Transverse colon (tissue), 4 donors: ENCODE measurements at regions not wholly inside any gene's neighbourhood (a gene's known extent, or its start where the extent isn't known, plus 50 kb on each side); places are given as distances from the start of the nearest gene placed in this dataset.

Source experiments
- DNase-seq: peaks from one replicate; pipeline ENCODE4 v3.0.0-alpha.2; 2019
- H3K27ac ChIP-seq, 4 donors: fragments of 200-600 bp; sonication (generic); 2 replicates each; pipeline ENCODE4 v1.5.1; 2016 to 2018; ENCODE audit warnings: inconsistent platforms in 4 of 4
- H3K27me3 ChIP-seq: fragments of 200-600 bp; sonication (generic); 2 replicates; pipeline ENCODE4 v1.5.1; 2017; ENCODE audit warnings: inconsistent platforms
- H3K36me3 ChIP-seq, 4 donors: fragments of 200-600 bp; sonication (generic); 2 replicates each; pipeline ENCODE4 v1.5.1; 2017 to 2019; ENCODE audit warnings: inconsistent platforms in 4 of 4
- H3K4me1 ChIP-seq, 4 donors: fragments of 200-600 bp; sonication (generic); 2 replicates each; pipeline ENCODE4 v1.5.1; 2017 to 2020; ENCODE audit warnings: inconsistent platforms in 4 of 4
- H3K4me3 ChIP-seq, 4 donors: fragments of 200-600 bp; sonication (generic); 1 replicate in 1 of 4; 2 replicates in 3 of 4; pipeline versions ENCODE4 v1.5.1 to v1.6.1; 2017 to 2019; ENCODE audit warnings: inconsistent platforms in 4 of 4
- H3K9me3 ChIP-seq, 2 donors: fragments of 200-600 bp; sonication (generic); 2 replicates each; pipeline ENCODE4 v1.5.1; 2017 to 2019; ENCODE audit warnings: inconsistent platforms in 2 of 2
- CTCF ChIP-seq, 5 experiments: fragments of 200-600 bp in 3 of 5; fragments of 450-650 bp in 2 of 5; sonication (generic) in 3 of 5; IDR thresholded peaks; 1 replicate in 2 of 5; 2 replicates in 3 of 5; pipeline ENCODE4 v1.5.1; 2016 to 2017; ENCODE audit warnings: antibody characterized with exemption in 5 of 5, inconsistent platforms in 3 of 5, mild to moderate bottlenecking in 2 of 5, moderate library complexity in 1 of 5
- EP300 ChIP-seq: sonication (generic); formaldehyde crosslinking; IDR thresholded peaks from one replicate; pipeline ENCODE4 v1.6.1; 2017; ENCODE audit warnings: antibody characterized with exemption, low read depth
- POLR2A ChIP-seq: fragments of 450-650 bp; IDR thresholded peaks from one replicate; pipeline ENCODE4 v1.6.1; 2016; ENCODE audit warnings: antibody characterized with exemption, mild to moderate bottlenecking, moderate library complexity
- POLR2AphosphoS5 ChIP-seq, 3 donors: sonication (generic); formaldehyde crosslinking; IDR thresholded peaks; one replicate each; pipeline ENCODE4 v1.6.1; 2016; ENCODE audit warnings: antibody characterized with exemption in 3 of 3
- WGBS, 2 donors: methylation state at CpG; one replicate each; pipeline ENCODE4 v1.1.5; 2018; ENCODE audit warnings: low coverage in 1 of 2; 5-methylcytosine and 5-hydroxymethylcytosine counted together
- in situ Hi-C, 4 donors: fragments of 200-750 bp; cut with MboI; loops; one replicate each; pipeline versions ENCODE4 v1.15.0 to v1.15.1; 2017; ENCODE audit warnings: low sequenced_read_pairs in 3 of 4, low pct_ligation_motif_present in 1 of 4, low pct_unique_long_range_greater_than_20kb in 1 of 4
- intact Hi-C: fragments of 100-400 bp; cut with DNase I; formaldehyde crosslinking; loops from one replicate; pipeline ENCODE4 v1.15.1; 2023; ENCODE audit warnings: low total_unique reads

DNA sequence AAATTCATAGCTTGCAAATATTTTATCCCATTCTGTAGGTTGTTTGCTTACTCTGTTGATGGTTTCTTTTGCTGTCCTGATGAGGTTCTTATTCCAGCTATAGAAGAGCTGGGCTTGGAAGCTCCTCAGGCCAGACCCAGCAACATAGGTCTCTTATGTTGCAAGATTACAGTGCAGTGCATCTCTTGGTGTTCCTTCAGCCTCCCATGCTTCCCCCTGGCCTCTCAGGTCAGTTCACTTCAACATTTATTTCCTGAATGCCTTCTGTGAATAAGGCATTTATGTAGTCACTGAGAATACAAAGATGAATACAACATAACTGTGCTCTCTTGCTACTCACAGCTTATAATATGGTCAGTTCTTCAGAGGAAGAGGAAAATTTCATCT, 179.0 kb upstream of the SLC39A10 start:
- Histone ChIP-seq H3K4me3 (no peak overlapping the region), H3K27me3 (no peaks in the 10 kb centered on the region), H3K36me3 (no peaks in the 10 kb centered on the region), H3K4me1 (no peaks in the 10 kb centered on the region), H3K9me3 (no peaks in the 10 kb centered on the region), H3K27ac (no peak overlapping the region)
- no peak for DNase-seq
- in situ Hi-C loops, result no loop called here
- intact Hi-C loops, result no loop called here
- TF ChIP-seq POLR2AphosphoS5 (IDR thresholded peaks at IDR 0.05) (no peak), EP300 (no peak), POLR2A (no peak), CTCF (IDR thresholded peaks at IDR 0.05) (no peak)

DNA sequence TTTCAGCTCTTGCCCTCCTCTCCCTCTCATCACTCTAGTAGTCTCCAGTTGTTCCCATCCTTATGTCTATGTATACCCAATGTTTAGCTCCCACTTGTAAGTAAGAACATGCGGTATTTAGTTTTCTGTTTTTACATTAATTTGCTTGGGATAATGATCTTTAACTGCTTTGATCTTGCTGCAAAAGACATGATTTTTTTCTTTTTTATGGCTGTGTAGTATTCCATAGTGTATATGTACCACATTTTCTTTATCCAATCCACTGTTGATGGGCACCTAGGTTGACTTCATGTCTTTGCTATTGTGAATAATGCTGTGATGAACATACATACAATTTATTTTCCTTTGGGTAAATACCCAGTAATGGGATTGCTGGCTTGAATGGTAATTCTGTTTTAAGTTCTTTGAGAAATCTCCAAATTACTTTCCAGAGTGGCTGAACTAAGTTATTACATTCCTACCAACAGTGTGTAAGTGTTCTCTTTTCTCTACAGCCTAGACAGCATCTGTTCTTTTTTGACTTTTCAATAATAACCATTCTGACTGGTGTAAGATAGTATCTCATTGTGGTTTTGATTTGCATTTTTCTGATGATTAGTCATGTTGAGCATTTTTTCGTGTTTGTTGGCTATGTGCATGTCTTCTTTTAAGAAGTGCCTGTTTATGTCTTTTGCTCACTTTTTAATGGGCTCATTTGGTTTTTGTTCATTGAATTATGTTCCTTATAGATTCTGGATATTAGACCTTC, 179.6 kb upstream of the SLC39A10 start:
- Histone ChIP-seq H3K4me3 (no peak overlapping the region), H3K36me3 (no peaks in the 10 kb centered on the region), H3K9me3 (no peaks in the 10 kb centered on the region), H3K27me3 (no peaks in the 10 kb centered on the region), H3K4me1 (no peaks in the 10 kb centered on the region), H3K27ac (no peak overlapping the region)
- intact Hi-C loops (no loop called here), in situ Hi-C loops (no loop called here)
- WGBS, 2 donors, result 64 to 78% methylated on average over 2 of the region's 2 CpGs
- TF ChIP-seq CTCF (IDR thresholded peaks at IDR 0.05), result no peak
- TF ChIP-seq EP300, result no peak
- no peak for TF ChIP-seq POLR2A
- no peak for TF ChIP-seq POLR2AphosphoS5 (IDR thresholded peaks at IDR 0.05)
- DNase-seq, result no peak

GRCh38 chr2:195475336-195475735, 181.7 kb upstream of the SLC39A10 start:
- no peak overlapping the region for H3K27ac ChIP-seq
- TF ChIP-seq EP300, result no peak
- TF ChIP-seq CTCF (IDR thresholded peaks at IDR 0.05), result no peak
- no peak for TF ChIP-seq POLR2A
- no peak for TF ChIP-seq POLR2AphosphoS5 (IDR thresholded peaks at IDR 0.05)
- 67 to 71% methylated on average over 1 to 5 of the region's 5 CpGs for WGBS, 2 donors
- no peaks in the 10 kb centered on the region for H3K9me3 ChIP-seq
- H3K27me3 ChIP-seq, result no peaks in the 10 kb centered on the region
- intact Hi-C loops (no loop called here), in situ Hi-C loops (no loop called here)
- no peak overlapping the region for H3K4me3 ChIP-seq
- H3K4me1 ChIP-seq, result no peaks in the 10 kb centered on the region
- no peak for DNase-seq
- no peaks in the 10 kb centered on the region for H3K36me3 ChIP-seq

DNA sequence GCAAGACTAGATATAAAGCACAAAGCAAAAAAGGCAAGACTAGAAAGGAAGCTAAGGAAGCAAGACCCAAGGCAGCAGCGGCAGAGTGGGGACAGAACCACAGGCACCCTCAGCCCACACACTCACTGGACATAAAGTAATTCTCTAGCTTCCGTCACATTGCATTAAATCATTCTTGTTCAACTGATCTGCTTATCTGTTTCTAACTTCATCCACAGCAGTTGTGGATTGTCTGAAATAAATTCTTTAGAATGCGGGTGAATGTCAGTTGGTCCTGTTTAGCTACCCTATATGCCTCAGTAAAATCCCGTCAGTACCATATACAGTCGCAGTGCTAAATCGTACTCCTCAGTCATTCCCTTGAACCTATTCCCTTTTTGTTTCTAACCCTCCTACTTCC, 183.2 kb upstream of the SLC39A10 start:
- in situ Hi-C loops, result no loop called here
- TF ChIP-seq POLR2AphosphoS5 (IDR thresholded peaks at IDR 0.05) (no peak), POLR2A (no peak), EP300 (no peak), CTCF (IDR thresholded peaks at IDR 0.05) (no peak)
- Histone ChIP-seq H3K36me3 (no peaks in the 10 kb centered on the region), H3K4me1 (no peaks in the 10 kb centered on the region), H3K4me3 (no peak overlapping the region), H3K27ac (no peak overlapping the region), H3K9me3 (no peaks in the 10 kb centered on the region), H3K27me3 (no peaks in the 10 kb centered on the region)
- intact Hi-C loops, result no loop called here
- 84 to 89% methylated on average over 4 to 6 of the region's 6 CpGs for WGBS, 2 donors
- no peak for DNase-seq
